OCI-LY7 (cell line): ENCODE measurements at regions not wholly inside any gene's neighbourhood (a gene's known extent, or its start where the extent isn't known, plus 50 kb on each side); places are given as distances from the start of the nearest gene placed in this dataset.

Source experiments
- EZH2phosphoT487 ChIP-seq: fragments of 200-600 bp; sonication (generic); IDR thresholded peaks from 2 replicates; pipeline ENCODE4 v1.6.1; 2018; ENCODE audit warnings: low read depth, borderline replicate concordance, mild to moderate bottlenecking, mixed run types, antibody characterized with exemption, low read length, moderate library complexity, mixed read lengths
- TF ChIP-seq, protein P1 (sequence below): fragments of 200-600 bp; sonication (generic); conservative IDR thresholded peaks from 2 replicates; pipeline ENCODE4 v1.5.1; 2014; ENCODE audit warnings: mild to moderate bottlenecking, antibody characterized with exemption, low read length, moderate library complexity, mixed read lengths

DNA sequence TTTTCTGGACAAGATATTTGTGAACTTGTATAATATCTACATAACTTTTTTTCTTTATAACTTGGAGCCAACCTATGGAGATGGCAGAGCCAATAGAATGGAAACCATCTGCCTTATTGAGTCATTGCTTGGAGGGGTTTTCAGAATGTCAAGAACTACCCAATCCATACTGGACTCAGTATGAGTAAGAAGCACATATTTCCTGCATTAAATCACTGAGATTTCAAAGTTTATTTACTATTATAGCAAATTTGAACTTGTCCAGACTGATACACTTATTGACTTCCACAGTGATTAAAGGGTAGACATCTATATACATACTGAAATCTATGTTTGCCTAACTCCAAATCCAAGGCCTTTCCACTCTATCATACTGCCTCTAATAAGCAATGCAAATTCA, 704.0 kb downstream of the KCNA4 start:
- TF ChIP-seq EZH2phosphoT487, result no peak
- TF ChIP-seq, protein P1, sequence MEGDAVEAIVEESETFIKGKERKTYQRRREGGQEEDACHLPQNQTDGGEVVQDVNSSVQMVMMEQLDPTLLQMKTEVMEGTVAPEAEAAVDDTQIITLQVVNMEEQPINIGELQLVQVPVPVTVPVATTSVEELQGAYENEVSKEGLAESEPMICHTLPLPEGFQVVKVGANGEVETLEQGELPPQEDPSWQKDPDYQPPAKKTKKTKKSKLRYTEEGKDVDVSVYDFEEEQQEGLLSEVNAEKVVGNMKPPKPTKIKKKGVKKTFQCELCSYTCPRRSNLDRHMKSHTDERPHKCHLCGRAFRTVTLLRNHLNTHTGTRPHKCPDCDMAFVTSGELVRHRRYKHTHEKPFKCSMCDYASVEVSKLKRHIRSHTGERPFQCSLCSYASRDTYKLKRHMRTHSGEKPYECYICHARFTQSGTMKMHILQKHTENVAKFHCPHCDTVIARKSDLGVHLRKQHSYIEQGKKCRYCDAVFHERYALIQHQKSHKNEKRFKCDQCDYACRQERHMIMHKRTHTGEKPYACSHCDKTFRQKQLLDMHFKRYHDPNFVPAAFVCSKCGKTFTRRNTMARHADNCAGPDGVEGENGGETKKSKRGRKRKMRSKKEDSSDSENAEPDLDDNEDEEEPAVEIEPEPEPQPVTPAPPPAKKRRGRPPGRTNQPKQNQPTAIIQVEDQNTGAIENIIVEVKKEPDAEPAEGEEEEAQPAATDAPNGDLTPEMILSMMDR, result no peak
